Adrenal gland (tissue), 5 donors: ENCODE measurements at regions not wholly inside any gene's neighbourhood (a gene's known extent, or its start where the extent isn't known, plus 50 kb on each side); places are given as distances from the start of the nearest gene placed in this dataset.

ENCODE experiments used
- CTCF ChIP-seq, 6 experiments: fragments of 450-650 bp in 4 of 6; fragments of 200-600 bp in 2 of 6; sonication (generic) in 1 of 6; IDR thresholded peaks; 1 replicate in 5 of 6; 2 replicates in 1 of 6; pipeline versions ENCODE4 v1.5.1 to v1.8.0; 2016 to 2021; ENCODE audit warnings: antibody characterized with exemption in 6 of 6, mild to moderate bottlenecking in 2 of 6, moderate library complexity in 1 of 6
- POLR2A ChIP-seq, 2 donors: fragments of 450-650 bp; IDR thresholded peaks; one replicate each; pipeline ENCODE4 v1.6.1; 2017; ENCODE audit warnings: antibody characterized with exemption in 2 of 2, mild to moderate bottlenecking in 2 of 2, moderate library complexity in 1 of 2
- donor health status: DM: no; HTN: no; CAD: no.

GRCh38 chr10:4652111-4653010 lies 173.6 kb upstream of the AKR1E2 start:
- TF ChIP-seq POLR2A (IDR thresholded peaks at IDR 0.05) (no peak), CTCF (IDR thresholded peaks at IDR 0.05) (no peak)
